GM19395 (cell line): ENCODE measurements at regions not wholly inside any gene's neighbourhood (a gene's known extent, or its start where the extent isn't known, plus 50 kb on each side); places are given as distances from the start of the nearest gene placed in this dataset.

ENCODE experiments used
- ATAC-seq: cut with Tn5 transposase; IDR thresholded peaks from one replicate; pipeline ENCODE4 v1.9.1; 2021; ENCODE audit warnings: mild to moderate bottlenecking, moderate library complexity; ENCODE audit not compliant: unreplicated experiment

DNA sequence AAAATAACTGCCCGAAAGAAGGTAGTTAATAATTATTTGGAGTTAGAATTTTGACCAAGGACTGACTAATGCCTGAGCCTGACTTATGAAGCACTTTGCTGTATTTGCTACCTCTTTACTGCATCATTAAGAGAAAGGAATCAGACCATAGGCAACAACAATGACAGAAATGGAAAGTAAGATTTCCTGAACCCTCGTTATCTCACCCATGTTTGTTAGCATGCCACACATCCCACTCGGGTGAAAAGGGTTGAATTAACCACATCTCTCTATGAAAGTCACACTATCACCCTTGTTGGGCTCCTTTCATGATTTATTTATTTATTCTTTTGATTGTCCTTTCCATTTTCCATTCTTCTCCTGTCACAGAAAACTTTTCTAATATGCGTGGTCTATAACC is 59.6 kb downstream of the OLIG3 start:
- no peak for ATAC-seq

DNA sequence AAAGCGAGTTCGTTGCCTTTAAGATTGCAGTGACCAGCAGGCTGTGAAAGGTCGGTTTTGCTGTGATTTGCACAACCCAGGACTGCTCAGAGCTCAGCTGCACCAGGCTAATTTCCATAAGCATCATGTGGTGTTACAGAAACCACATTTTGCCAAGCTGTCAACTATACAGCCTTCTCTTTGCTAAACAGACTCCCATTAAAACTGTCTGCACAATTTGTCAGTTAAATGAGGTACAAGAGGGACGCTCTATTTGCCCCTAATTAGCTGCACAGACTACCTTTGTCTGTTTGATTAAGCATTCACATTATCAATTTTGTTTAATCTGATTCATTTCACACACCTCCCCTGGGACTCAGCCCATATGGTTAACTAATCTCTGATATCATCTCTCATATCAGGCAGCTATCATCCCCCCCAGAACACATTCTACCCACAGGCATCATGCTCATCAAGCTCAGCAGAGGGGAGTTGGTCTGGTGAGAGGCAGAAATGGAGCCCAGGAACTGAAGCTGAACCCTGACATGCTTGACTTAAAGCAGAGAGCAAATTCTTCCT is 62.1 kb downstream of the OLIG3 start:
- no peak for ATAC-seq

DNA sequence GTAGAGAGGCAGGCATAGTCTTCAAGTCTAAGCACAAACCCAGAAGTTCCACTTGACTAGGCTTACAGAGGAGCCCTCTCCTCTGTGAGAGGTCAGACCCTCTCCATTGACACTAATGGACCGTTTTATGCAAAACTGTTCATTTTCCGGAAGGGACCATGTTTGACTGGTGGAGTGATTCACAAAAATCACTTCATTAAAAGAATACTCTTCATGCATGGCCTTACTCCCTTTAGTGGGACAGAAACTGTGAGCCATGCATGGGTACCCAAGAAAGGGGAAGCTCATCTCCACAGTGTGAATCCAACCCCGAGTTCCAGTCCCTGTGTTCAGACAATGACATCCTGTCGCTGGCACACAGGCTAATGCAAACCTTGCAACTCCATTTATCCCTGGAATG is 63.2 kb downstream of the OLIG3 start:
- peak; percentile 66 for ATAC-seq

DNA sequence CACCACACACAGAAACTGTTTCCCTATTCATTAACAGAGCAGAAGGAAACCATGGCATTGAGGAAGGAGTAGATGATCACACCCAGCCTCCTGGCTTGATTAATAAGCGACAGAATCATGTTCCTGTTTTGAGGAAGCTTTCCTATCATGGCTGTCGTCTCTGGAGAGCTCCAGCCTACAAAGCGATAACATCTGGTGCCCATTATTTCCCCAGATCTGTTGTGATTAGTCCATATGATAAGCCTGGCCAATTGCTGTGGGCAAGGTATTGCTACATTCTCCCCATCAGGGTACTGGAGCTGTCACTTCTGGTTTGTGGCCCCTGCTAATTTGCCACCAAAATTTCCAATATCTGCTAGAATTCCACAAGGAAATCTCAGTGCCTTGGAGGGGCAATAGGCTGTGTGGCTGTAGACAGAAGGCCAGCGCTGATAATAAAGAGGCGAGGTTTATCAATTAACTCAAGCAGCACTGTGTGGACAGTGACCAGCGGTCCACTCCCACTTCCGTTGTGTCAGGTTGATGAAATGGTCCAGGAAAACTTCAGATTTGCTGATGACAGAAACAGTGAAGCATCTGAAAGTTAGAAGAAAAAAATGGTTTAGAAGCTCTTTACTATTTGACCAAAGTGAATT is 66.4 kb downstream of the OLIG3 start:
- no peak for ATAC-seq

DNA sequence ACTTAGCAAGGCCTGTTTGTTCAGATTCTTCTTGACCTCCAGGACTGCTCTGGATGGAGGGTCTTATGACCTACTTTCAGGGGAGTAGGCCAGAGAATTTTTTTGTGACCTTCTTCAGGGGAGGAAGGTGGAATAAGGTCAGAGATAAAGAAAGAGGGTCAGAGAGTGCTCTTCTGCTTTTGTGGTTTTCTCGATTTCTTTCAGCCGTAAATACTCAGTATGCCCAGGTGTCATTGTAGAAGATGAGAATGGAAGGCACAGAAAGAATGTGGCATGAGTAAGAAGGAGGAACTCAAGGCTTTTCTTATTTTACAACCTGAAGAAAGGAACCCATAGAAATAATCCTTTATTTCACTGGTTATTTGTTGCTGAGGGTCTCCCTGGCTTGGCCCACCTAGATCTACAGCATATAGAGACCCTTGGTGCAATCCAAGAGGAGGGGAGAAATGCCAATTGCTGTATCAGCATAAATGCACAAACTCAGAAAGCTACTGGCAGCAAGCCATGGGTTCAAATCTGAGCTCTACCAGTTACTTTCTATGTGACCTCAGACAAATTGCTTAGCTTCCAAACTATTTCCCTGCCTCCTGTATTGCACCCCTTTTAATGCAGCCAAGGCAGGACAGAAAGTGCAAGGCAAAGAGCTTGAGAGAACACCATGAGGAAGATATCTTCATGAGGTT is 68.0 kb downstream of the OLIG3 start:
- peak; percentile 64 for ATAC-seq

DNA sequence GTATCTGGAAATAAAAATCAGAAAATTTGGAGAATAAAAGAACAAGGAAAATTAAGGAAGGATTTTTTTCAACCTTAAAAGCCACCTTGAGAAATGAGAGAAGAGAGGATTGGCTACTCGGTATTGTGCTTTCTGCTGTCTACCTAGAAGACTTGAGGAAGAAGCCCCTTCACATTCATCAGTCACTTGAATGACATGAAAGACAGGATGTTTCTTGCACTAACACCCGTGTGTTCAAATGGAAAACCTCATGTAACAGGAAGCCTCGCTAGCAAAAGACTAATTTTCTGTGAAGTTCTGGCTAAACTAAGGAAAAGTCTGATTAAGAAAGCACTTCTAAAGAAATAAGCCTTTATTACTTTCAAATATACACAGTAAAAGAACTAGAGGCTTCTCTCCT is 69.9 kb downstream of the OLIG3 start:
- no peak for ATAC-seq

DNA sequence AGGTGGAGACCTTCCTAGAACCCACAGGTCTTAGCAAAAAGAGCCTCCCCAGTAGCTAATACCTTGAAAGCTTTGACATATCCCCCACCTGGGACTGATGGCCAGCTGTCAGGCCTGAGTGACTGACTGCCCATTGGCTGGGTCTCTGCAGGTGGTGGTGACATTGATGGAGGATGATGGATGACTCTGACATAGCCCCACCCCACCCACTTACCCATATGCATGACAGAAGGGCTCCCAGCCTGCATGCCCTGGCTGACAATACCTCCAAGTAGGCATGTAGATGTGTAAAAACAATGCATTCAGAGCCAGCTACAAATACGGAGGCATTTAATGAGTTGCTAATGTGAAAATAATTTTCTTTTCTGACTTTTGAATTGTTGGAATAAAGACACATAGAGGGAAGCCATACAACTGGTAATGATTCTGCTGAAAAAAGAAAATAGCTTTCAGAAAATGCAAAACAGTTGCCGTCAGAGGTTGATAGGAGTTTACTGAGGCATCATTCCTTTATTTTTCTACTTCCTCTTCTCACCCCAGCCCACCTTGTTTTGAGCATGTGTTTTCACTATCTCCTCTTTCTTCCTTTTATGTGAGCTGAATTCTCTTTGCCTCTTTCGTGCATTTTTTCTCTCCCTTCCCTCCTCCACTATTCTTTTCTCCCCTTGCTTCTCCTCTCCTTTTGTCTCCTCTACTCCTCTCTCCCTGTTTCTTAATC is 70.6 kb downstream of the OLIG3 start:
- no peak for ATAC-seq

DNA sequence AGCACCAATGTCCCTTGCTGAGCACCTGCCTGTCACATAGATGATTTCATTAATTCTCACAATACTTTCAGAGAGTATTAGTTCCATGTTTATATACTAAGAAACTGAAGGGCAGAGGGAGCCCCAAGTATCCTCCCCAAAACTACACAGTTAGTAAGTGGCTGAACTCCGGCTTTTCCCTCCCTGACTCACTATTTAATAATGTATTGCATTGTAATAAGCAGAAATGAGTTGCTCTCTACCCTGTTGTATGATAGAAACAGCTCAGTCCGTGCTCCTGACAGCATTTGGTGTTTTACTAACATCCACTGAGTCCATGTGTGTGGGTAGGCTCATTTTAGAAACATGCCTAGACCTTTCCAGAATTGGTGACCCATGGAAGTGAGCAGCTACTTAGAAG is 76.8 kb downstream of the OLIG3 start:
- no peak for ATAC-seq

DNA sequence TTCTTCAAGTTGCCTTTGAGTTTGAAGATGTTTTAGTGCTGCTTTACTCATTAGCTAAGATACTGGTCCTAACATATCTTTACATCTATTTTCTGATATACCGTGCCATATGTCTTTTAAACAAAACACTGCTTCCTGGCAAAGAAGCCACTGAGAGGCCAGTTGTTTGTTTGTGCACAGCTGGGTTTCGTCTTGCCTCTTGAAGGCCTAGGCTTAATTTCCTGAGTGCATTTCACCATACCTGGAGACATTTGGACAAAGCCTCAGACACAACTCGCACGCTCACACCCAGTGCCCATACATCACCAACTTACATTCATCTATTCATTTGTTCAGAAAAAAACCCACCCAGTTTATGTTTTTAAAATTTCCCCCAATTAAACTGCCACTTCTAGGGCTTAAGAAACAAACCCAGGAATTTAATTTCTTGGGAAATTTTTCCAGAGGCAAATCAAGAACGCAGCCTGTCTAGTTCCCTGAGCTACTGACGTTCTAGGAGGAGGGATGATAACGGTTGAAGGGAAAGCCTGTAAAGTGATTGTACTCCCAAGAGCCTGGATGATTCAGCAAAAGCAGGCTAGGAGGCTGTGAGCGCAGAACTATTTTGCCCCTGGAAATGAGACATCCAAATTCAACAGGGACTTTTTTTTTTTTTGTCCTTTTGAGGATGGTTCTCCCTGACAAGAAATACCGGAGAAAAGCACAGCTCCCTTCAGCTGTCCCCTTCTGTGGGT is 77.7 kb downstream of the OLIG3 start:
- ATAC-seq, result no peak

DNA sequence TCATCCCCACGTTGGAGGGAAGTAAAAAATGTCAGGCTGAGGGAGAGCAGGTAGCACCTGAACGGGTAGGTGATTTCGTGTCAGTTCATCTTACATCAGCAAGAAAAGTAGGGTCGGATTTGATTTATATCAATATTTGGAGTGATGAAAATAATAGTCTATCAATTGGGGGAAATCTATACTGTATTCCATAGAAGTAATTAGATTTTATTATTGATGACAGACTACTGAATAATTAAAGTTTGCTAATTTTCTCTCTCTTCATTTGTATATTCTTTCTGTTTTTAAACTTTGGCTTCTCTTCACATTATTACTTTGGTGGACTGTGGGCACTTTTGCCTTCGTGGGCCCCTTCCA is 78.4 kb downstream of the OLIG3 start:
- ATAC-seq, result no peak

DNA sequence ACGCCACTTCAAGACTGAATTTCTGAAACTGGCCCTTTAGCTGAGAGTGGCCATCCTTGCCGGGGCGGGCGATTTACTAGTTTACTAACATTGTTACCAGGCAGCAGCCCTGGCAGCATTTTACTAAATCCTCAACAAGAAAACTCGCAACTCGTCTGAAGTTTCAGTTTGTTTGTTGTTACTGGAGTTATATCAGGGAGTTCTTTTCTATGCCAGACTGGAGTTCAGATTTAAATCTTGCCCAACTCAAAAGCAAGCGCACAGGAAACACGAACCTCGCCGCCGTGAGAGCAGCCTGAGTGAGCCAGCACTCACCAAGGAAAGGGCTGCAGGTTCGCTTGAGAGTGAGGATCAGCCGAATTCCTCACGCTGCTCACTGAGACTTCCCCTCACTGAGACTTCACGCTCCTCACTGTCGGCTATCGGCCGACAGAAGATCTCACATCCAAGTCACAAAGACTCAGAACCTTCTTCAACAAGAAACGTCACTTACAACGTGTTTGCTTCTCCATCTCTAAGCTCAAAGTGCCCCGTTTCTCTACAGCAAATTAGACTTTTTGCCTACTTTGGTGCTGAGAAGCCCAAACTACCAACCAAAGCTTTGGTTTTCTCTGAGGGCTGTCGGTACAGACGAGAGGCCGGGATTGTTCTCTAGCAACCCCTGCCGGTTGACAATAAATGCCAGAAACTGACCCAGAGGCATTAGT is 78.9 kb downstream of the OLIG3 start:
- ATAC-seq, result peak; percentile 89

DNA sequence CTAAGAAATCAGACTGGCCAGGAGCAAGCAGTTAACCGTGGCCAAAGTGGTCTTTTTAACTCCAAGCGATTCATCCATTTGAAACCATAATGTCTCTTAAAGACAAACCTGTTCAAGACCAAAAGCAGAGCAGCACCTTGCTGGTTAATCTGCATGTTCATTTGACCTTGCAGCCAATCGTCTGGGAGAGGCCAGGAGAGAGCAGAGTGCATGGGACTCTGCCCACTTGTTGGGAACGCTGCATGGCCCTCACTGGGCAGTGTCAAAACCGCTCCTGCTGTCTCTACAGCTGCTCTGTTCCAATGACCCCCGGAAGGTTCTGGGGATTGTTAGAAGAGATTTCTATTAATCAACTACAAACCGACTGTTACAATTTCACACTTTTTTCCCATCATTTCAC is 79.6 kb downstream of the OLIG3 start:
- ATAC-seq, result no peak

DNA sequence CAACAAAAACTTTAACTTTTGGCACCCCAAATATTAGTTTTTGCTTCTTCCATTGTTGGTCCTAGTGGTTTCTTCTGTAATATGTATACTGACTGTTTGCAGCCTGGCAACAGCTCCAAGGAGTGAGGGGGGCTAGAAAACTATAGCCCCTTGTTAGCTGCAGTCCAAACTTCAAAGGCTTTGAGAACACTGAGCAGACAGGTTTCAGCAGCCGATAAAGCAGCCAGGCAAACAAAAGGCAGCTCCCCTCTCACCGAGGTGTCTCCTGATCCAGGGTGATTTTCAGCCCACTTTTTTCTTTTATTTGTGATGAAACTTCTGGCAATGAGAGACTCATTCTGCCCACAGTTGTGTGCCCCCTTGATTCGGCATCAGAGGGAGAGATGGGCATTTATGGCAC is 80.7 kb downstream of the OLIG3 start:
- no peak for ATAC-seq

DNA sequence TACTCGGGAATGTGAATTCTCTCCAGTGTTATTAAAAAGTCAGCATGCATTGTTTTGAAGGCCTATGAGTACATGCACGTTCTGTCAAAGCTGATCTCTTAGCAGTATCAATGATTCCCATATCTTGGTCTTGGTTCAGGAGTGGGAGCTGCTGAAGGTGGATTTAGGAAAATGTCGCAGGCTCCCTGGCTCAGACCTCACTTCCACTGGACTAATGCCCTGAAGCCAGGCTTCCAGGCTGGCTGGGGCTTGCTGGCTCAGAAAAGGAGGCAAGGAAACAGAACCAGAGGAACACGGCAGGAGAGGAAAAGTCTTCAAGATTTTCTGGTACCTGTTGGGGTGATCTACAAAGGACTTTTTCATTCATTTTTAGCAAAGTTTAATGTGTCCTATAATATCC is 81.6 kb downstream of the OLIG3 start:
- no peak for ATAC-seq

DNA sequence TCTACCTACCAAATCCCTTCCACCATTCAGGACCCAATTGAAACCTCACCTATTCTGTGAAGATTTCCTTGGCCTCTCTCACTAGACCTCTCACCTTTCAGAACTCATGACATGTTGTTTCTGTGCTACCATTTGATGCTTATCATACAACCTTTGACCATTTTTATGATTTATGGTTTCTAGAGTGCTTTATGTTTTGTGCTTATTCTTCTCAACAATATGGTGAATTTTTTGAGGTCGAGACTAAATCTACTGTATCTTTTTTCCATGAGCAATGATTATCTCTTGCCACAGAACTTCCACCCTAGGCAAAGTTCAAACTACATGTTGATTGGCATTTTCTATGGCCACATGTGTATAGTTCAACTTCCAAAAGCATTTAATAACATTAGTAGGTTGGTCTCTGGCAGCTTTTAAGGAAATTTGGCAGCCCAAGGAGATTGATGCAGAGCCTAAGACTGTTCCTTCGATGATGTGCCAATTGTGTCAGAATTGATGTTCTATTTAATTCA is 84.9 kb downstream of the OLIG3 start:
- ATAC-seq, result no peak

DNA sequence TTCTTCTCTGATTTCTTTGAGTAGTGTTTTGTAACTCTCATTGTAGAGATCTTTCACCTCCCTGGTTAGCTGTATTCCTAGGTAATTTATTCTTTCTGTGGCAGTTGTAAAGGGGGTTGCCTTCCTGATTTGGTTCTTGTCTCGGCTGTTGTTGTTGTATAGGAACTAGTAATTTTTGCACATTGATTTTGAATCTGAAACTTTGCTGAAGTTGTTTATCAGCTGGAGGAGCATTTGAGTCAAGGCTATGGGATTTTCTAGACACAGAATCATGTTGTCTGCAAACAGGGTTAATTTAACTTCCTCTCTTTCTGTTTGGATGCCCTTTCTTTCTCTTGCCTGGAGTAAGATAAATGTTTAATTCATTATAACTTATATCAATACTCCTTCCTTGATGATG is 86.4 kb downstream of the OLIG3 start:
- ATAC-seq, result no peak

DNA sequence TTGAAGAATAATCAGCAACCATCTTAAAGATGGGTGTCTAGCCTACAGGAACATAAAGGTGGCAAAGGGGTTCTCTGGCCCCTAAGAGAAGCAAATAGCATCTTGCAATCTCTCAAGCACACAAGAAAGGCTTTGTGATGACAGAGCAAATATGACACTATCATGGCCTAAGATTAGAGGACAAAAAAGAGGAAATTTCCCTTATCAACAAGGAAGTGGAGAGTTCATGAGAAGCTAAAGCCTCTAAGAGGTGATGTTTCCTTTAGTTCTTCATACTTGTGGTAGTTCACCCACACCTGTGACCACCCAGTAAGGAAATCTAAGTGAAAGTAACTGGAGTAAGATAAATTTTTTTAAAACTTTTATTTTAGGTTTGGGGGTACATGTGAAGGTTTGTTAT is 88.4 kb downstream of the OLIG3 start:
- no peak for ATAC-seq

DNA sequence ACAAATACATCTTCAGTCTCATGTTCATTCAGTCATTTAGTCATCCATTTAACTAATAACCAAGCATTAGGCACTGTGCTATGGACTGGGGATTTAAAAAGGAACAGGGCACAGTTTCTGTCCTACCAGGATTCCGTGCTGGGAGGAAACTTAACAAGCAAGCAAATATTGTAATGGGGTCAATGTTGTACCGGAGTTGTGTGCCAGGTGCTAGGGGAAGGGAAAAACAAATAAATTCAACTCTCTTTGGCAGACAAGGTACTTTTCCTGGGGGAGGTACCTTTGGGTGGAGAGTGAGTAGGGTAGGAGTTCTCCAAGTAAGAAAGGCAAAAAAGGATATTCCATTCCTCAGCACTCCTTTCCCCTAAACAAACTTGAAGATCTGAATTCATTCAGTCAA is 90.3 kb downstream of the OLIG3 start:
- no peak for ATAC-seq

DNA sequence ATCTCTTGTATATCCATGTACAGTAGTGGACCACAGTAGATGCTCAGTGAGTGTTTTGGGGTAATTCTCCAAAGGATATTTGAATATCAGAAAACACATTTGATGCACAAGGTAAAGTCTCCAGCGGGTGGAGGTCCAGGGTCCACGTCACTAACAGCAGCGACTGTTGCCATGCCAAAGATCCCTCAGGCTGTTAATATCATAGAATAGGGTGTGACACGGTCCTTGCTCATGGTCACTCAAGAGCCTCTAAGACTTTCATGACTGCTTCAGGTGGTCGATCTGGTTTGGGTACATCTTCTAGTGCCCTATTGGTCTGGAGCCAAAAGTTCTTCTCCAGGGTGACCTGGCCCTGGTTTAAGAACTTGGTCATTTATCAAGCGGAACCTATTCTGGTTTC is 90.8 kb downstream of the OLIG3 start:
- no peak for ATAC-seq

DNA sequence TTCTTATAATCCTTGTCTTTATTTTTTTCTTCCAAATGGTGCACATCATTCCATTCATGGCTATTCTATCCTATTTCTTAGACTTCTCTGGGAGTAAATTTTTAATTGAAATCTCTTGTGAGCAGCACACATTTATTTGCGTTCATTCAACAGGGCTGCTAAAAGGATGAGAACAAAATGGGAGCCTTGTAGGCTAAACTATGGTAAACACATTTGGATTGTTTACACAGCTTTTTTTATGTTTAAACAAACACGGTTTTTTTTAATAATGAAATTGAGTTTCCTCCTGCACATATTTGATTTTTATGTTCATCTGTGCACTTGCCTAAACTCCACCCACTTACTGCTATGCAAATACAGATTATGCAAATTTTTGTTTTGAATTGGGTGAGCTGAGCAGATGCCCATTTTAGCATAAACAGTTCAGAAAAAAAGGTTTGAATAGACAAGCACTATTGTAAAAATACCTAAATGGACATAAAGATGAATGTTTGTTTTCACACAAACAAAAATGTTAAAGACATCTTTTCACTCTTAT is 92.0 kb downstream of the OLIG3 start:
- ATAC-seq, result no peak
